GM21723 (cell line): ENCODE measurements at regions not wholly inside any gene's neighbourhood (a gene's known extent, or its start where the extent isn't known, plus 50 kb on each side); places are given as distances from the start of the nearest gene placed in this dataset.

Source experiments
- ATAC-seq: cut with Tn5 transposase; IDR thresholded peaks from one replicate; pipeline ENCODE4 v1.9.1; 2021; ENCODE audit warnings: mild to moderate bottlenecking, moderate library complexity; ENCODE audit not compliant: unreplicated experiment

DNA sequence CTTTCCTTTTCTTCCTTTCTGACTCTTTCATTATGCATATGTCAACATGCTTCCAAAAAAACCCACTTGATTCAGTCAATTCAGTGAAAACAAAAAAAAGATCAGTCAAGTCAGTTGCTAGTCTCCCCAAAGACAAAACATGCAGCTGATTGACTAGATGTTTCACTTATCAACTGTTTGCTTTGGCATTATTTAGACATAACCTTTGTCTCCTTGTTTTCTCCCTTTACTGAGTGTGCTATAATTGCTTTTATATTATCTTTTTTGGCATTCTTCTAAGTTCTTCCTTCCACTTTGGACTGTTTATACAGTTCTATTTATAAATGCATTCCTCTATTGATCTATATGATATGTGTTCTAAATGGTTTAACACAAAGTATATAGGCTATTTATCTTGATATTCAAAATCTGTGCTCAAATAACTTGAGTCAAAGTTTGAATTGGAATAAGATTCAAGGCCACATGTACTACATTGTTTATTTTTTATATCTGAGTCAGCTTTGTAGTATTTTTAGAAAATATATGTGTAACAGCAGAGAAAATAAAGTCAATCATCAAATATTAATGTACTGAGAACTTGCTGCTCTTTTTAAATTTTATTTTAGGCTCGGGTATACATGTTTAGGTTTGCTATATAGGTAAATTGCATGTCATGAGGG, 260.5 kb downstream of the CENPW start:
- ATAC-seq = no peak

DNA sequence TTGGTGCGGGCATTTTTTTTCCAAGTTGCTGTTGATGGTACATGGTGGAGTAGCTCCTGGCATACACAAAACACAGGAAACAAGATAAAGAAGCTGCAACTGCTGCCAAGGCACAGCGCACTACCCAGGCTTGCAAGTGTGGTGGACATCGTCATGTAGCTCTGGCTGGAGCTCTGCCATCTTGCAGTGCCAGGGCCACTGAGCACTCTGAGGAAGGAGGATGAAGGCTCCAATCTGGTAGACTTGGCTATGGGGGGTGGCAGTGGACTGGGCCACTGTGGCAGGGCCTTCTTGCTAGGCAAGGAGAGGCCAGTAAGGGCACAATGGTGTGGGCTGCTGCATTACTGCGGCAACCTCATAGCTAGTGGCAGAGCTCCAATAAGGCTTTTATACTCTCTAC, 263.5 kb downstream of the CENPW start:
- ATAC-seq = no peak

GRCh38 chr6:126605089-126605488, 265.2 kb downstream of the CENPW start:
- ATAC-seq = no peak

GRCh38 chr6:126607289-126607688, 267.4 kb downstream of the CENPW start:
- ATAC-seq = no peak

DNA sequence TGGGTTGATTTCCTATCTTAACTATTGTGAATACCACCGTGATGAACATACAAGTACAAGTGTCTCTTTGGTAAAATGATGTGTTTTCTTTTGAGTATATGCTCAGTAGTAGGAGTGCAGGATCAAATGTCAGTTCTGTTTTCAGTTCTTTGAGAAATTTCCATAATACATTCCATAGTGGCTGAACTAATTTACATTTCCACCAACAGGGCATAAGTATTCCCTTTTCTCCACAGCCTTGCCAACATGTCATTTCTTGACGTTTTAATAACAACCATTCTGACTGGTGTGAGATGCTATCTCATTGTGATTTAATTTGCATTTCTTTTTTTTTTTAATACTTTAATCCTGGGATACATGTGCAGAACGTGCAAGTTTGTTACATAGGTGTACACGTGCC, 268.8 kb downstream of the CENPW start:
- no peak for ATAC-seq

GRCh38 chr6:126614642-126615504, 275.0 kb downstream of the CENPW start:
- ATAC-seq = peak; percentile 71

DNA sequence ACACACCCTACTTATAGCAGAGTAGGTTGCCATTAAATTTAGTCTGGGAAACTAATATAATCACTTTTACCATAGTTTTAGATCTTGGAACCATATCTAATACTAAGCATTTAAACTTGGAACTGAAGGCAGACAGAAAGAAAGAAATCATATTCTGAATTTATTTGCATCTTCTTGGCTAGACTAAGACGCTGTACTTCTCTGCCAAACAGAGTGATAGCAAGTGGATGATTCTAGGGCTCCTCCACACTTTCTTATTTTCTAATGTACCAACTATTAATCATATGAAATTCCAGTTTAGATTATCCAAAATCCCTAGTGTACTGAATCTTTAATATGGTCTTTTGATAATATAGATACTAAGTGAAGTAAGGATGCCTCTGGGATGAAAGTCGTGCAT, 277.0 kb downstream of the CENPW start:
- no peak for ATAC-seq

GRCh38 chr6:126618639-126619343, 278.9 kb downstream of the CENPW start:
- ATAC-seq = no peak

DNA sequence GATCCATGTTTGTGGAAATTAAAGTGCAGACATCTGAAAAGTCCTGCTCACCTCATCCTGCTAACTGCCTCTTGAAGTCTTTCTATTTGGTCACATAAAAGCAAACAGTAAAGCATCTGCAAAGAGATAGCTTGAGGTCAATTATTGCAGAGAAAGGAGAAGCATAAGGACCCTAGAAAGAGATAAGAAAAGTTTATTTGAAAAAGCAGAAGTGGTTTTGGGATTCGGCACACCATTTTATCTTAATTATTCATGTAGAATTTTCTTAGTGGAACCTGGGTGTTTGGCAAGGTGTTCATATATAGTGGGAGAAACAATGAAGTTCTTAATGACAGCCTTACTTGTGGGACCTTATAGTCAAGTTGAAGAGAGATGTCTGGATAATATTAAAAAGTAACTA, 280.8 kb downstream of the CENPW start:
- ATAC-seq = no peak

DNA sequence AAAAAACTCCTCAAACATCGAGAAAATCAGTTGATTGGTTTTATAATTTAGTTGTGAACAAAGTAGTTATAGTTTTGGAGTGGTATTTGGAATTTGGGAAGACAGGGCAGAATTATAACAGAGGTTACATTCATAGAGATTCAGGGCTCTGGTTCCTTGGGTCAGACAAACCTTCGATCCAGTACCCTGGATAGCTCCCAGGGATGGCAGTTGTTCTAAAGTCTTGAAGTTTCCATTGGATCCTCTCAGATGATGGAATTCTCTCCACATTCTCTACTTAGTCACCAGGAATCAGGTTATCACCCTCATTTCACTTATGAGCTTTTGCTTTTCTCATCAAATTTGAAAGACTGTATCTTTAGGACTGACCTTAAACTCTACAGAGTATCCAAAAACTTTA, 285.1 kb downstream of the CENPW start:
- no peak for ATAC-seq

GRCh38 chr6:126628125-126628524, 288.2 kb downstream of the CENPW start:
- no peak for ATAC-seq

DNA sequence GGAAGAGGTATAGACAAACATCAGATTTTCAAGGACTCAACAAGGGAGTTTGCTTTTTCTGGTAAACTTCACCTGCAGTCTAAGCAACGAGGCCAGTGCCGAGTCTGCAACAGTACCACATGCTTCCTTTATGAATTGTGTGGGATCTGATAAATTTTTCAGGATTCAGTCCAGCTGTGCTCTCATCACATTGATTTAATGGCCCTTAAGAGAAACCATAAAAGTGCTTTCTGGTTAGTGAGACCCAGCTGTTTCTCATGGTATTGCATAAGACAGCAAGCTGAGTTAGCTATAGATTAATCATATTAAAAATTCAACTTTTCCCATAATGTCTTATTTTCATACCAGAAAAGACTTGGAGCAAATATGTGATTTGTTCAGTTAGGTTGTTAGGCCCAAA, 291.4 kb downstream of the CENPW start:
- ATAC-seq = no peak

DNA sequence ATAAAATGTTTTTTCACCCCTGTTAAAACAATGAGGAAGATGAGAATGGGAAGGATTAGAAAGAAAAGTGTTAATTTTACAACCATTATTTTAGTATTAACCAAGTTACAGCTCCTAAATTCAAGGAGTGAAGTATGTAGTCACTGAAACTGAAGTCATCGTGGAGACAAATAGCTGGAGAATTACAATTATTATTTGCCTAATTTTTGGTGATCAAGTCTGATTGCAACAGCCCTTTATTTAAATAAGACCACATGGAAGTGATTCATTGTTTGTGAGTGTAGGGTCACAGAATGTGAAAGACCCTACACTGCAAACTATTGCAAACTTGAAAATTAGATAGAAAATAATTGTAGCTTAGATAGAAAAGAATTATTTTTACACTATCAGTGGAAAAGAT, 292.4 kb downstream of the CENPW start:
- ATAC-seq = no peak

GRCh38 chr6:126633373-126633772, 293.5 kb downstream of the CENPW start:
- no peak for ATAC-seq

DNA sequence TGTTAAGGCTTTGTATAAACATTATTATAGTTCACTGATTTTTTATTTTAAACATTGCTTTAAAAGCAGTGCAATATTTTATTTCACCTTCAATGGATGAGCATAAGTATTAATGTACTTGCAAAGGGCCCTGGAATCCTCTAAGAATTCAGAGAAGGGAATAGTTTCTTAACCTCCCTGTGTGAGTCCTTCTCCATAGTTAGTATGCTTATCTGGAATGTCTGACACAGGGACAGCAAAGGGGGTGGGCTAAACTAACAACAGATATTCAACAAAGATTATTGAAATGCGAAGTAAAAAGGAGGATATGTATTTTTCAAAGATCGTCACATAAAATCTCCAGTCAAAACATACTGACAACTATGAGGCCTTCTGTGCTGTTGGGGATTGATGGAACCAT, 300.4 kb downstream of the CENPW start:
- ATAC-seq = no peak

GRCh38 chr6:126640921-126641320, 301.0 kb downstream of the CENPW start:
- no peak for ATAC-seq

DNA sequence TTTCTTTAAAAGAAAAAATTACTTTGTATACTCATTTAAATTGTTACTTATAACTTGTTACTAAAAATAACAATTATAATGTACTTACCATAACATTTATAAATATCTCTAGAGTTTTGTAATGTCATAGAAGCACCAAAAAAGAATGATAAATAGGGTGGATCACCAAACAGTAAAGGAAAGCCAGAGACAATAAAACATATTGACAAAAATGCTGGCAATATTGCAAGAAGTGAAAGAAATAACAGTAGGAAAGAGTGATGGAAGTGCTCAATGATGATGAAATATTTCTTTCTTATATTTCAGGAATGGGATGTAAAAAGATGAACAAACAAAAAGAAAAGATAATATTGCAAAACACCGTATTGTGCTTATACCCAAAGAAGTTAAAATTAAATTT, 301.7 kb downstream of the CENPW start:
- no peak for ATAC-seq

- ATAC-seq = no peak
Observed at GRCh38 chr6:126643352-126643751, 303.4 kb downstream of the CENPW start.

DNA sequence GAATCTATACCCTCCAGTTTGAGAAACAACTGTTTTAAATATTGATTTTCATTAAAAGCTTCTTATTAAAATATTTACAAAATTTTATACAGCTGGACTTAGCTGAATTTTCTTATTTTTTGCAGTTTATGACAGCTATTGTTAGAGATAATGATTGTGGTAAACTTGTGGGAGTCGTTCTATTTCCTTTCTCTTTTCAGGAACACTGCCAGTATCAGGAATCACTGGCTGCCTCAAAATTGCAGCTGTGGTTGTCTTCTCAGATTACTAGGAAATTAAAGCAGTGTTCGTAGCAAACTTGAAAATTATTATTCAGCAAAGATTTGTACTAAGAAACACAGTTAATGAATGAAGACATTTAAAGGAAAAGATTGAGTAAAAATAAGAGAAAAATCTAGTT, 311.0 kb downstream of the CENPW start:
- no peak for ATAC-seq

DNA sequence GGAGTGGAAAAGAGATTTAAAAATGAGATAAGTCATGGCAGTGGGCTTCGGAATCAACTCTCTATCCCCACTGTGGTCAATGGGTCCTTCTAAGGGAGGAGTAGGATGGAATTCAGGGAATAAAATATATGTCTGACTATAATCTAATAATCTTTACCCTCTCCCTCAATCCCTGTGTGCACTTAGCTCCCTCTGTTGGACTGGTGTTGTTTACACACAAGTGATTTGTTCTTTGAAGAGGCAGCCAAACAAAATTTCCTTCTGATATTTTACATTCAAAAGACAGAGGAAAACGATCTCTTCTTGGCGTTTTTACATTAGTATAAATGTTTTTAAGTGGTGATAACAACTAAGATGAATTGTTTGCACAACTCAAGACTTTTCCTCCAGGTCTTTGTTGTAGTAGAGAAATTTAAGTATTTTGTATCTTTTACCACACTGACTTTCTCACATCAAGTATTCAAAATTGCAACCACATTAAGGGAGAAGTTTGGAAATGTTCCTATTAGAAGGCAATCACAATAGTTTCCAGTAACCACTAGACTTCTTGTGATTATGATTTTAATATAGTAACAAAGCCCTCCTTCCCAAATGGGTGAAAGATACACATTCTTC, 317.8 kb downstream of the CENPW start:
- no peak for ATAC-seq

DNA sequence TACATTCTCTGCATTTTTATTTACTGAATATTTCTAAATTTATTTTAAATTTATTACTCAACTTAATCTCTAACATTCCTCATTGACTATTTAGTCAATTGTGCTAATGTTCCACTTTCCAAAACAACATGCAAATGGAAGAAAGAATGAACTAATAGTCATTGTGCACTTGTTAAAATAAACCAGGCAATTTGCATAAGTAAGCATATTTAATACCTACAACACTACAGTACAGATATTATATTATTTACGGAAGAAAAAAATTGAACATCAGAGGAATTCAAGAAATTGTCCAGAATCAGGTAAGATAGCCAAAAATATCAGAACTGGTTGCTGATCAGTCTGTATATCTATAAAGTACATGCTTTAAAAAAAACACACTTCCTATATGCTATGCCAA, 320.5 kb downstream of the CENPW start:
- ATAC-seq = no peak
